ENCODE measurements at regions not wholly inside any gene's neighbourhood (a gene's known extent, or its start where the extent isn't known, plus 50 kb on each side); places are given as distances from the start of the nearest gene placed in this dataset.

DNA sequence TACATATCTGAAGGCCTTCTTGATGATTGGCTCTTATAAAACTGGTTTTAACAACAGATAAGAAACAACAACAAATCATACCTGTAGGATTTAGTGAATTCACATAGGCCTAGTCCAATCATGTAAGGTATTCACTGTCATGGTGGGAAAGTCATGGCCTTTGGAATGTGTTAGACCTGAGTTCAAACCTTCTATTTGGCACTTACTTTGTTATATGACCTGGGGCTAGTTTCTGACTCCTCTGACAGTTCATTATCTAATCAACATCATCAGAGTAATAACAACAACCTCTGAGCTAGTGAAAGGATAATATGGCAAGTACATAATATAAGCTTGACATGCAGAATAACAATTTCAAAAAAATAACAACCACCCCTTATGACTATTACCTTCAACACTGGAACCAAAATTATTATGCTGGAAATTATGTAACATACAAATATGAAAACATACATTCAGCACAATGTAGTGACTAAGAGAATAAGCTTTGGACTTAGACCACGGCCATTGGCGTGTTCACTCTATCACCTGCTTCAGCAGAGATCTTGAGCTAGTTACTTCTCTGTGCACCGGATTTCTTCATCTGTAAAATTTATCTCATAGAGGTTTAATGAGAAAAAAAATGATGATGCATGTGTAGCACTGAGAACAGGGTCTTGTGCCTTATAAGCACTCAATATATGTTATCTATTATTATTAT, 597.6 kb downstream of the LMO4 start:
- H3K9me3 ChIP-seq (replicated peaks in 1 of 2; ENCODE audit: control insufficient read depth in 1 of 2, insufficient read depth in 1 of 2, low read length in 2 of 2), result peaks cover 4 to 8% of the 10 kb centered on the region in 2 donors
- H3K79me2 ChIP-seq (ENCODE audit: insufficient read depth, low read length), result no peaks in the 10 kb centered on the region
- H3K4me3 Mint-ChIP-seq, result no peak overlapping the region
- intact Hi-C loops (cut with micrococcal nuclease), result no loop called here
- no peak overlapping the region for H3K4me3 ChIP-seq (replicated peaks in 1 of 3; ENCODE audit: low read depth in 2 of 3, low read length in 3 of 3)
- no peaks in the 10 kb centered on the region for H3K4me1 ChIP-seq (ENCODE audit: control insufficient read depth in 1 of 2, insufficient read depth in 2 of 2, low read length in 2 of 2)
- H3K9me3 Mint-ChIP-seq, result peaks cover 4 to 11% (median 9%) of the 10 kb centered on the region in 7 donors
- peak overlapping the region in 1 of 7 donors; percentile 23 for H3K27ac Mint-ChIP-seq
- H3K9ac ChIP-seq (ENCODE audit: insufficient read depth, low read length, poor library complexity, severe bottlenecking), result no peak overlapping the region
- no peaks in the 10 kb centered on the region for H3K36me3 Mint-ChIP-seq
- no peaks in the 10 kb centered on the region for H3K4me1 Mint-ChIP-seq
- no peak overlapping the region for H3K27ac ChIP-seq (ENCODE audit: low read depth in 1 of 2, low read length in 2 of 2)
- no peak for DNase-seq
- no peaks in the 10 kb centered on the region for H3K36me3 ChIP-seq (replicated peaks in 1 of 2; ENCODE audit: control insufficient read depth in 1 of 2, insufficient read depth in 2 of 2, low read length in 2 of 2)
- H2AFZ ChIP-seq (ENCODE audit: insufficient read depth, low read depth, low read length, poor library complexity, severe bottlenecking), result no peak overlapping the region
- no peaks in the 10 kb centered on the region for H4K20me1 ChIP-seq (ENCODE audit: insufficient read depth, low read length)
- no CpG with 5 or more reads among the region's 3 CpGs for WGBS (ENCODE audit: insufficient coverage)
- no peaks in the 10 kb centered on the region for H3K27me3 ChIP-seq (ENCODE audit: control insufficient read depth in 2 of 2, insufficient read depth in 2 of 2, low read length in 2 of 2)
- no peak overlapping the region for H3K4me2 ChIP-seq (replicated peaks; ENCODE audit: extremely low read depth, low read length, poor library complexity, severe bottlenecking)
- TF ChIP-seq, protein P1, sequence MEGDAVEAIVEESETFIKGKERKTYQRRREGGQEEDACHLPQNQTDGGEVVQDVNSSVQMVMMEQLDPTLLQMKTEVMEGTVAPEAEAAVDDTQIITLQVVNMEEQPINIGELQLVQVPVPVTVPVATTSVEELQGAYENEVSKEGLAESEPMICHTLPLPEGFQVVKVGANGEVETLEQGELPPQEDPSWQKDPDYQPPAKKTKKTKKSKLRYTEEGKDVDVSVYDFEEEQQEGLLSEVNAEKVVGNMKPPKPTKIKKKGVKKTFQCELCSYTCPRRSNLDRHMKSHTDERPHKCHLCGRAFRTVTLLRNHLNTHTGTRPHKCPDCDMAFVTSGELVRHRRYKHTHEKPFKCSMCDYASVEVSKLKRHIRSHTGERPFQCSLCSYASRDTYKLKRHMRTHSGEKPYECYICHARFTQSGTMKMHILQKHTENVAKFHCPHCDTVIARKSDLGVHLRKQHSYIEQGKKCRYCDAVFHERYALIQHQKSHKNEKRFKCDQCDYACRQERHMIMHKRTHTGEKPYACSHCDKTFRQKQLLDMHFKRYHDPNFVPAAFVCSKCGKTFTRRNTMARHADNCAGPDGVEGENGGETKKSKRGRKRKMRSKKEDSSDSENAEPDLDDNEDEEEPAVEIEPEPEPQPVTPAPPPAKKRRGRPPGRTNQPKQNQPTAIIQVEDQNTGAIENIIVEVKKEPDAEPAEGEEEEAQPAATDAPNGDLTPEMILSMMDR (IDR thresholded peaks at IDR 0.05), result no peak
- peaks cover 0 to 1% (median 0%) of the 10 kb centered on the region in 3 donors for H3K27me3 Mint-ChIP-seq (ENCODE audit: low read depth in 3 of 3)

DNA sequence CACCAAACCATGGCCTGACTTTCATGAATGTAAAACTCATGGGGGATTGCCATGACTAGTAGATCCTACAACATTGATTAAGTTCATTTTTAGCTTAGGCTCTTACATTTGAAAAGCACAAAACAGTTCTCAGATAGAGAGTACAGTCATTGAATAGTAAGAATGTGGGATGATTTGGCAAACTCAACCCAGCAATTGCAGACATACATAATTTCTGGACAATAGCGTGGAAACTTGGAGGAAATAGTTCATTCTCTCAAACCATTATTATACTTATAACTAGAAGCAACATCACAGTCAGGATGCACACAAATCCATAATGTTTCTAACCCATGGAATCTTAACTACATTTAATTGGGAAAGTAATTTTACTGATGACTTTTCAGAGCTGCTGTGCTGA, 598.2 kb downstream of the LMO4 start:
- Mint-ChIP-seq H3K4me1 (no peaks in the 10 kb centered on the region), H3K4me3 (no peak overlapping the region), H3K36me3 (no peaks in the 10 kb centered on the region), H3K27ac (no peak overlapping the region), H3K27me3 (ENCODE audit: low read depth in 3 of 3) (peaks cover 0 to 1% (median 0%) of the 10 kb centered on the region in 3 donors), H3K9me3 (peaks cover 4 to 11% (median 9%) of the 10 kb centered on the region in 7 donors)
- Histone ChIP-seq H3K4me3 (replicated peaks in 1 of 3; ENCODE audit: low read depth in 2 of 3, low read length in 3 of 3) (no peak overlapping the region), H4K20me1 (ENCODE audit: insufficient read depth, low read length) (no peaks in the 10 kb centered on the region), H3K27me3 (ENCODE audit: control insufficient read depth in 2 of 2, insufficient read depth in 2 of 2, low read length in 2 of 2) (no peaks in the 10 kb centered on the region), H3K27ac (ENCODE audit: low read depth in 1 of 2, low read length in 2 of 2) (no peak overlapping the region), H3K4me1 (ENCODE audit: control insufficient read depth in 1 of 2, insufficient read depth in 2 of 2, low read length in 2 of 2) (no peaks in the 10 kb centered on the region), H3K36me3 (replicated peaks in 1 of 2; ENCODE audit: control insufficient read depth in 1 of 2, insufficient read depth in 2 of 2, low read length in 2 of 2) (no peaks in the 10 kb centered on the region), H3K4me2 (replicated peaks; ENCODE audit: extremely low read depth, low read length, poor library complexity, severe bottlenecking) (no peak overlapping the region), H3K9ac (ENCODE audit: insufficient read depth, low read length, poor library complexity, severe bottlenecking) (no peak overlapping the region), H3K9me3 (replicated peaks in 1 of 2; ENCODE audit: control insufficient read depth in 1 of 2, insufficient read depth in 1 of 2, low read length in 2 of 2) (peaks cover 4 to 8% of the 10 kb centered on the region in 2 donors), H3K79me2 (ENCODE audit: insufficient read depth, low read length) (no peaks in the 10 kb centered on the region), H2AFZ (ENCODE audit: insufficient read depth, low read depth, low read length, poor library complexity, severe bottlenecking) (no peak overlapping the region)
- no peak for DNase-seq
- no CpG with 5 or more reads among the region's 1 CpG for WGBS (ENCODE audit: insufficient coverage)
- intact Hi-C loops (cut with micrococcal nuclease), result no loop called here
- TF ChIP-seq, protein P1 (IDR thresholded peaks at IDR 0.05), result no peak

Data from CD14-positive monocyte (primary cell).